HUES48 (cell line): ENCODE measurements at regions not wholly inside any gene's neighbourhood (a gene's known extent, or its start where the extent isn't known, plus 50 kb on each side); places are given as distances from the start of the nearest gene placed in this dataset.

Source experiments
- H3K27ac ChIP-seq: one replicate; pipeline ENCODE4 v1.7.0; 2013; ENCODE audit warnings: low read depth, low read length, inconsistent platforms
- H3K27me3 ChIP-seq: 2 replicates; pipeline ENCODE4 v1.6.1; 2013; ENCODE audit warnings: mild to moderate bottlenecking, low read length; ENCODE audit not compliant: control insufficient read depth, insufficient read depth
- H3K36me3 ChIP-seq: 2 replicates; pipeline ENCODE4 v1.6.1; 2013; ENCODE audit warnings: low read length; ENCODE audit not compliant: control insufficient read depth, insufficient read depth
- H3K4me1 ChIP-seq: 2 replicates; pipeline ENCODE4 v1.6.1; 2013; ENCODE audit warnings: mild to moderate bottlenecking, low read length; ENCODE audit not compliant: control insufficient read depth, insufficient read depth
- H3K4me3 ChIP-seq: 2 replicates; pipeline ENCODE4 v1.5.1; 2013; ENCODE audit warnings: mild to moderate bottlenecking, low read depth, low read length
- H3K9ac ChIP-seq: 2 replicates; pipeline ENCODE4 v1.6.1; 2013; ENCODE audit warnings: mild to moderate bottlenecking, low read depth, low read length, moderate library complexity
- H3K9me3 ChIP-seq: 2 replicates; pipeline ENCODE4 v1.6.1; 2013; ENCODE audit warnings: low read length; ENCODE audit not compliant: control insufficient read depth, insufficient read depth

DNA sequence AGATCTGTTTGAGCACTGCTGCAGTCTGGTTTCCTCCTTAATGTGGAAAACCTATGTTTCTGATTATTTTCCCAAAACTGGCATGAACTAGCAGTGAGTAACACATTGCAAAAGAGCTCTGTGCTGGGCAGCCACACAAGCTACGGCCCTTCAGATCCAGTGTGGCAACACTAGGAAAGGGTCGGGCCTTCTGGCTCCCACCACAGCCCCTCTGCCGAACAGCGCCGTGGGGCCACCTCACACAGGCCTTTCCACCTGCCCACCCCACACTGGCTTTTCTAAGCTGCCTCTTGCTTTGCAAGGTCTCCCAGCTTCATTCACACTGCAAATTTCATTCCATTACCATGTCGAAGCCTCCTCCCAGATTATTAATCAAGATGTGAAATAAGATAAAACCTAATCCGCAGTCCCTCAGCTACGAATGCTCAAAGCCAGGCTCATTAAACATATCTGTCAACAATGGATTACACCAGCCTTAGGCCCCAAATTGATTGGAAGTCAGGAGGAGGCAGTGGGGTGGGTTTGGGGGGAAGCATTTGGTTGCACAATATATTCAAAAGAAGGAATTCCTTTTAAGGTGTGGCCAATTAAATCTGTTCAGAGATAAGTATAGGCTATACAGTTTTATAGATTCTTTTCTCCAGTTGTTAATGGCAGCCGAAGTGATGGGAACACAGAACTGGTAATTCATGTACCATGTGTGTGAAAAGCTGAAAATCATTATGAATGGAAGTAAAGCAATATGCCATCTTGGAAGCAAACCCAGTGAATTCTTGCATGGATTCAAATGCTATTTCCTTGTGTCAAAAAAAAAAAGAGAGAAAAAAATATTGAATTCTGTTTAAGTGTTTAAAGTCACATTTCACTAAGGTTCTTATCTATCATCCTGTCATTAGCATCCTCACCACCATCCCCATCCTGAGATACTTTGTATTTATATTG is 223.7 kb downstream of the MTERF1 start:
- H3K36me3 ChIP-seq, result no peaks in the 10 kb centered on the region
- no peaks in the 10 kb centered on the region for H3K9me3 ChIP-seq
- H3K27me3 ChIP-seq, result no peaks in the 10 kb centered on the region
- H3K27ac ChIP-seq, result no peak overlapping the region
- no peak overlapping the region for H3K4me3 ChIP-seq
- H3K4me1 ChIP-seq, result no peaks in the 10 kb centered on the region
- H3K9ac ChIP-seq, result no peak overlapping the region

GRCh38 chr7:91657483-91658071 is 222.9 kb downstream of the MTERF1 start:
- Histone ChIP-seq H3K9me3 (no peaks in the 10 kb centered on the region), H3K4me3 (no peak overlapping the region), H3K27me3 (no peaks in the 10 kb centered on the region), H3K9ac (no peak overlapping the region), H3K4me1 (no peaks in the 10 kb centered on the region), H3K36me3 (no peaks in the 10 kb centered on the region), H3K27ac (no peak overlapping the region)

GRCh38 chr7:91659096-91659495 is 221.4 kb downstream of the MTERF1 start:
- Histone ChIP-seq H3K27ac (no peak overlapping the region), H3K9ac (no peak overlapping the region), H3K36me3 (no peaks in the 10 kb centered on the region), H3K4me1 (no peaks in the 10 kb centered on the region), H3K4me3 (no peak overlapping the region), H3K9me3 (no peaks in the 10 kb centered on the region), H3K27me3 (no peaks in the 10 kb centered on the region)

- no peak overlapping the region for H3K9ac ChIP-seq
- no peaks in the 10 kb centered on the region for H3K9me3 ChIP-seq
- no peak overlapping the region for H3K27ac ChIP-seq
Observed at GRCh38 chr7:91660734-91661356, 219.7 kb downstream of the MTERF1 start.

GRCh38 chr7:91661727-91662126 is 218.8 kb downstream of the MTERF1 start:
- Histone ChIP-seq H3K27me3 (no peaks in the 10 kb centered on the region), H3K27ac (no peak overlapping the region), H3K4me1 (no peaks in the 10 kb centered on the region), H3K9ac (no peak overlapping the region), H3K4me3 (no peak overlapping the region), H3K36me3 (no peaks in the 10 kb centered on the region), H3K9me3 (no peaks in the 10 kb centered on the region)

More at GRCh38 chr7:91660734-91661356, 219.7 kb downstream of the MTERF1 start:
- no peaks in the 10 kb centered on the region for H3K4me1 ChIP-seq
- H3K27me3 ChIP-seq, result no peaks in the 10 kb centered on the region
- H3K36me3 ChIP-seq, result no peaks in the 10 kb centered on the region
- H3K4me3 ChIP-seq, result no peak overlapping the region

GRCh38 chr7:91668217-91668616 is 212.3 kb downstream of the MTERF1 start:
- Histone ChIP-seq H3K4me3 (no peak overlapping the region), H3K36me3 (no peaks in the 10 kb centered on the region), H3K4me1 (no peaks in the 10 kb centered on the region), H3K27me3 (no peaks in the 10 kb centered on the region), H3K27ac (no peak overlapping the region), H3K9ac (no peak overlapping the region), H3K9me3 (no peaks in the 10 kb centered on the region)

DNA sequence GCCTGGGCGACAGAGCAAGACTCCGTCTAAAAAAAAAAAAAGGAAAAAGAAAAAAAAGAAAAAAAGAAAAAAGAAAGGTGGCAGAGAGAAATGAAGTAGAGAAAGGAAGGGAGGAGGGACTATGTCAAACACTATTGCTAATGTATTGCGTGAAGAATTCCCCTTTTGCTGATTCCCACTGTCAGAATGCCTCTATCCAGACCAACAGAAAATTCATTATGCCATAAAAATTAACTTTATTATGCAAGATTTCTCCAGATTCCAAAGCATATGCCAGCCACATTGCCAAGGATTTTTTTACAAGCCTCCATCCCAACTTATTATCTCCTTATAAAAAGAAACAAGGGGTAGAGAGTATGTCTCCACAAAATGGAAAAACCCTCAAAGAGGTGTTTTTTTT is 209.3 kb downstream of the MTERF1 start:
- Histone ChIP-seq H3K27me3 (no peaks in the 10 kb centered on the region), H3K9me3 (no peaks in the 10 kb centered on the region), H3K27ac (no peak overlapping the region), H3K4me1 (no peaks in the 10 kb centered on the region), H3K9ac (no peak overlapping the region), H3K4me3 (no peak overlapping the region), H3K36me3 (no peaks in the 10 kb centered on the region)

GRCh38 chr7:91674470-91674869 is 206.0 kb downstream of the MTERF1 start:
- Histone ChIP-seq H3K9me3 (no peaks in the 10 kb centered on the region), H3K36me3 (no peaks in the 10 kb centered on the region)

GRCh38 chr7:91681718-91682117 is 198.8 kb downstream of the MTERF1 start:
- H3K9ac ChIP-seq, result no peak overlapping the region
- no peaks in the 10 kb centered on the region for H3K27me3 ChIP-seq
- no peak overlapping the region for H3K4me3 ChIP-seq
- no peak overlapping the region for H3K27ac ChIP-seq
- H3K9me3 ChIP-seq, result peaks cover 24% of the 10 kb centered on the region
- H3K36me3 ChIP-seq, result no peaks in the 10 kb centered on the region
- H3K4me1 ChIP-seq, result no peaks in the 10 kb centered on the region

More at GRCh38 chr7:91674470-91674869, 206.0 kb downstream of the MTERF1 start:
- Histone ChIP-seq H3K9ac (no peak overlapping the region), H3K27ac (no peak overlapping the region), H3K4me3 (no peak overlapping the region), H3K27me3 (no peaks in the 10 kb centered on the region), H3K4me1 (no peaks in the 10 kb centered on the region)

GRCh38 chr7:91683823-91684222 is 196.7 kb downstream of the MTERF1 start:
- no peaks in the 10 kb centered on the region for H3K4me1 ChIP-seq
- H3K27me3 ChIP-seq, result no peaks in the 10 kb centered on the region
- H3K9me3 ChIP-seq, result peaks cover 24% of the 10 kb centered on the region
- H3K9ac ChIP-seq, result no peak overlapping the region
- no peak overlapping the region for H3K27ac ChIP-seq
- no peak overlapping the region for H3K4me3 ChIP-seq
- no peaks in the 10 kb centered on the region for H3K36me3 ChIP-seq

- no peak overlapping the region for H3K9ac ChIP-seq
- H3K4me3 ChIP-seq, result no peak overlapping the region
Observed at GRCh38 chr7:91685544-91685943, 195.0 kb downstream of the MTERF1 start.

More at GRCh38 chr7:91685544-91685943, 195.0 kb downstream of the MTERF1 start:
- no peaks in the 10 kb centered on the region for H3K4me1 ChIP-seq
- no peaks in the 10 kb centered on the region for H3K36me3 ChIP-seq
- H3K9me3 ChIP-seq, result peaks cover 16% of the 10 kb centered on the region
- H3K27me3 ChIP-seq, result no peaks in the 10 kb centered on the region
- no peak overlapping the region for H3K27ac ChIP-seq
